ENCODE measurements at regions not wholly inside any gene's neighbourhood (a gene's known extent, or its start where the extent isn't known, plus 50 kb on each side); places are given as distances from the start of the nearest gene placed in this dataset.

- DNase-seq (ENCODE audit: low spot score): no peak
These were observed 308.9 kb downstream of the SLC6A15 start for GRCh38 chr12:84603484-84604248.

GRCh38 chr12:84601483-84601882, 311.1 kb downstream of the SLC6A15 start:
- DNase-seq (ENCODE audit: low spot score): no peak

DNA sequence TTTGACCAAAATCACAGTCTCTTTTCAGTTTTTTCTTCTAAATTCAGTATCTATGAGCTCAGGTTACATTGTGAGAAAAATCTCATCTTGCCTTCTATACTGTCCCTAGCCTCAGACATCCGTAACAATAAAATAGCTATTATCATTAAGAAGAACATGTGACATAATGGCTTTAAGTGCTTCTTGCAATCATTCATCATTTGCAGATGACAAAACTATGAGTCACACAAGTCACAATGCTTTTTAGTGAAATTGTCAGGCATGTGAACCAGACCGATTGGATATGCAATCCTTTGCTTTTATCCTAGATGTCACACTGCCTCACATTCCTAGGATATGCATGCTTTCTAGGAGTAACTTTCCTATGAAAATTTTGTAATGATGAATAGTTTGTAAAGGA, 313.1 kb downstream of the SLC6A15 start:
- no peak for DNase-seq (ENCODE audit: low spot score)

- no peak for DNase-seq (ENCODE audit: low spot score)
These were observed 316.3 kb downstream of the SLC6A15 start for GRCh38 chr12:84596266-84596665.

DNA sequence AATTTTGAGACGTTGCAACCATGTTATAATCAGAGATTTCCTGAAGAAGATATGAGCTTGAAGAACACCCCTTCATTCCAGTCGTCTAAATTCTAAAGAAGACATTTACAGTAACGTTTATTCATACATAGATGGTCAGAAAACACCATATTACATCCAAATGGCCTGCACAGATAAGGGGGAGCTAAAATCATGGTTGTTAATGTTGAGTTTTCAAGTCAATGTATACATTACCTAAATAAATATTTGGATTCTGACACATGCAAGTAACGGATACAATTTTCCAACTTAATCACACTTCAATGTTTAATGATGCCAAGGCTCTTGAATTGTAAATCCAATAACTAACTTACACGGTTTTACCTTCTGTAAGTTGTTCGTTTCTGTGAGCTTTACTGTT, 318.4 kb downstream of the SLC6A15 start:
- DNase-seq (ENCODE audit: low spot score): no peak

GRCh38 chr12:84585776-84586395, 326.7 kb downstream of the SLC6A15 start:
- peak; percentile 6 for DNase-seq (ENCODE audit: low spot score)

GRCh38 chr12:84572196-84572595, 340.4 kb downstream of the SLC6A15 start:
- no peak for DNase-seq (ENCODE audit: low spot score)

- no peak for DNase-seq (ENCODE audit: low spot score)
These were observed 350.3 kb downstream of the SLC6A15 start for GRCh38 chr12:84562331-84562730.

- DNase-seq (ENCODE audit: low spot score): peak; percentile 17
These were observed 351.2 kb downstream of the SLC6A15 start for GRCh38 chr12:84561351-84561750.

GRCh38 chr12:84554199-84554723, 358.3 kb downstream of the SLC6A15 start:
- no peak for DNase-seq (ENCODE audit: low spot score)

DNA sequence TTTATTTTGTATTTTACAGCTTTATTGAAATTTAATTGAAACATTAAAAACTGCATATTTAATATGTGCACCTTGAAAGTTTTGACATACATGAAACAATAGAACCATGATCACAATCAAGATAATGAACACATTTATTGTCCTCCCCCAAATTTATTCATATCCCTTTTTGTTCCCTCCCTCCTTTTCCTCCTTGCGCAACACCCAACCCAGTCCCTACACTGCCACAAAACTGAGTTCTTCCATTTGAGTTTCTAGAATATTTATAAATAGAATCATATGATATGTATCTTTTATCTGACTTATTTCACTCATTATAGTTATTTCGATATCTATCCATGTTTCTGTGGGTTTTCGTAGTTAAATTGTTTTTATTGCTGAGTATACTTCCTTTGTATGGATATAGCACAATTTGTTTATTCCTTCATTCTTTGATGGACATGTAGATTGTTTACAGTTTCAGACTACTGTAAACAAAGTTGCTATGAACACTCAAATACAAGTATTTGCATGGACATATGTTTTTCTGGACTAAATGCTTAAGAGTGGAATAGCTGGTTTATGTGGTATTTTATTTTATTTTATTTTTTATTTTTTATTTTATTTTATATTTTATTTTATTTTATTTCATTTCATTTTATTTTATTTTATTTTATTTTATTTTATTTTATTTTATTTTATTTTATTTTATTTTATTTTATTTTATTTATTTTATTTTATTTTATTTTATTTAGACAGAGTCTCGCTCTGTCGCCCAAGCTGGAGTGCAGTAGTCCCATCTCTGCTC, 359.1 kb downstream of the SLC6A15 start:
- DNase-seq (ENCODE audit: low spot score): no peak

DNA sequence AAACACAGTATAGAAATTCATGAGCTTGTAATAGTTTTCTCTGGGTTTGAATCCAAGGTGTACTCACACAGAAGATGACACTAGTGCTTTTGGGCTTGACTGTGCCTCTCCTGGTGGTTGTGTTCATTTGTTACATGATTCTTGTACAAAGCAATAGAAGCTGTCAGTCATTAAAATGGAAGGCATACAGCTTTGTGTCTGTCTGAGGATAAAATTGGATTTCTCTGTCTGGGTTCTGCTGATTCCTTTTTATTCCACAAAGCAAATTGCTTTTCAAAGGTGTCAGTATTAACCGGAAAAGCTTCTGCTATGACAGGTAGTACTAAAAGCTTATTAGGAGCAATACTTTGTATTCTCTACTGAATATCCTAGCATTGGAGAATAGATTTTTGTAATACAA, 361.2 kb downstream of the SLC6A15 start:
- DNase-seq (ENCODE audit: low spot score): no peak

GRCh38 chr12:84550518-84550917, 362.1 kb downstream of the SLC6A15 start:
- no peak for DNase-seq (ENCODE audit: low spot score)

DNA sequence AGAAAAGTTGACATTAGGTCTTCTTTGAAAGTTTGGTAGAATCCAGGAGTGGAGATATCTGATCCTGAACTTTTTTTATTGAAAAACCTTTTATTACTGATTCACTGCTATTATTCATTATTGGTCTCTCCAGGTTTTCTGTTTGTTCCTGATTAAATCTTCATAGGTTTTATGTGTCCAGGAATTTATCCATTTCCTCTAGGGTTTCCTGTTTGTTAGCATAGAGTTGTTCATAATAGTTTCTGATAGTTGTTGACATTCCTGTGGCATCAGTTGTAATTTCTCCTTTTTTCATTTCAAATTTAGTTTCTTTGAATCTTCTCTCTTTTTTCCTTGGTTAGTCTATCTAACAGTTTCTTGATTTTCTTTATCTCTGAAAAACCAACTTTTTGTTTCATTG, 370.3 kb downstream of the SLC6A15 start:
- peak; percentile 2 for DNase-seq (ENCODE audit: low spot score)

DNA sequence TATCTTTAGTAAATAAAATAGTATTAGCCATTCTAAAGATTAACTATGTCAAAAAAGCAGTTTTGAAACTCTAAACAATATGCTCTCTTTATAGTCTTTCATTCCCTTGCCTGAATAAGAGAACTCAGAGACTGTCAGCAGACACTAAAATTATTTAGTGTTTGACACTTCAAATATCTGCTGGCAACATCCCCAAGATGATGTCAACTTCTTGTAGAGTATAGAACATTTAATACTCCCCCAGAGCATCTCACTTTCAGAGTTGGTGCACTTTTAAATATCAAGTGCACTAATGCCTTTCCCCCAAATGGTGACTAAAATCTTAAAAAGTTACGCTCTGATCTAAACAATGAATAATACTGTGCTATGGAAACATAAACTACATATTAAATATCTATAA, 374.9 kb downstream of the SLC6A15 start:
- DNase-seq (ENCODE audit: low spot score): no peak

DNA sequence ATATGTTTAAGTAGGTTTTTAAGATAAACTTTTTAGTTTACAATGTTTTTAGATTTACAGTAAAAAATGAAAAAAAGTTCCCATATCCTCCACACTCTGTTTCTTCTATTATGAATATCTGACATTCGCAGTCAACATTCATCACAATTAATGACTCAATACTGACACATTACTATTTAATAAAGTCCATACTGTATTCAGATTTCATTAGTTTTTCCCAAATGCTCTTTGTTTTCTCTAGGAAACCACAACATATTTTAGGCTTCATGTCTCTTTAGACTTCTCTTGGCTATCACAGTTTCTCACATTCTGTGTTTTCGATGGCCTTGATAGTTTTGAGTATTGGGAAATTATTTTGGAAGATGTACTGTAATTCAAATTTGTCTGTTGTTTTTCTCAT, 399.8 kb downstream of the SLC6A15 start:
- no peak for DNase-seq (ENCODE audit: low spot score)

- DNase-seq (ENCODE audit: low spot score): peak; percentile 34
These were observed 403.7 kb downstream of the SLC6A15 start for GRCh38 chr12:84508851-84509260.

GRCh38 chr12:84507956-84508850, 404.4 kb downstream of the SLC6A15 start:
- peak; percentile 84 for DNase-seq (ENCODE audit: low spot score)

GRCh38 chr12:84506282-84506681, 406.3 kb downstream of the SLC6A15 start:
- DNase-seq (ENCODE audit: low spot score): no peak

GRCh38 chr12:84502907-84503787, 409.5 kb downstream of the SLC6A15 start:
- peak; percentile 63 for DNase-seq (ENCODE audit: low spot score)
